ENCODE measurements at regions not wholly inside any gene's neighbourhood (a gene's known extent, or its start where the extent isn't known, plus 50 kb on each side); places are given as distances from the start of the nearest gene placed in this dataset.

DNA sequence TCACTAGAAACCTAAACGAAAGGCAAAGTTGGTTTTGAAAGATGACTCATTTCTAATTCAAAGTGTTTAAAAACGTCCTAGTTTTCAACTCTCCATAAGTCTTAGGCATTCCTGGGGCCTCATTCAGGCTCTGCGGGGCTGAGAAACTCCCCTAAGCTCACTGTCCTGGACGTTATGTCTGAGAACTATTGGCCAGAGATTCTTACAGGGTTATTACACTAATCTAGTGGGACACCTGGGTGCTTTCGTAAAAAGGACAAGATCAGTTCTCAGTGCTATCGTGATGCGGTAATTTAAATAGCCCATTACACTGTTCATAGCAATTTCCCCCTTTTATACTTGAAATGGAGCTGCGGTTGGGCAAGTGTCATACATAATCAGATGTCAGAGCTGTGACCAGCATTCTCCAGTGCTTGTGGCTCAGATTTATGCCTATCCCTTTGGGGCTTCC, 280.9 kb downstream of the QKI start (continued):
- TF ChIP-seq ZGPAT (CRISPR knock-in tag; IDR thresholded peaks at IDR 0.05) (peak; percentile 9; the same call in 1 of the 2 replicates), KAT8 (CRISPR knock-in tag; IDR thresholded peaks at IDR 0.05) (no peak), FOSL2 (CRISPR knock-in tag; IDR thresholded peaks at IDR 0.05) (peak; percentile 57), CBX1 (IDR thresholded peaks at IDR 0.05; ENCODE audit: low read depth) (no peak), ESRRA (CRISPR knock-in tag; IDR thresholded peaks at IDR 0.05; ENCODE audit: low read depth) (no peak), ZBTB3 (CRISPR knock-in tag; IDR thresholded peaks at IDR 0.05; ENCODE audit: borderline replicate concordance, low read depth) (no peak), GZF1 (CRISPR knock-in tag; IDR thresholded peaks at IDR 0.05) (no peak), ZNF20 (CRISPR knock-in tag; IDR thresholded peaks at IDR 0.05) (no peak), KDM5B (CRISPR knock-in tag; IDR thresholded peaks at IDR 0.05; ENCODE audit: borderline replicate concordance) (no peak)
- TF ChIP-seq, protein P1, sequence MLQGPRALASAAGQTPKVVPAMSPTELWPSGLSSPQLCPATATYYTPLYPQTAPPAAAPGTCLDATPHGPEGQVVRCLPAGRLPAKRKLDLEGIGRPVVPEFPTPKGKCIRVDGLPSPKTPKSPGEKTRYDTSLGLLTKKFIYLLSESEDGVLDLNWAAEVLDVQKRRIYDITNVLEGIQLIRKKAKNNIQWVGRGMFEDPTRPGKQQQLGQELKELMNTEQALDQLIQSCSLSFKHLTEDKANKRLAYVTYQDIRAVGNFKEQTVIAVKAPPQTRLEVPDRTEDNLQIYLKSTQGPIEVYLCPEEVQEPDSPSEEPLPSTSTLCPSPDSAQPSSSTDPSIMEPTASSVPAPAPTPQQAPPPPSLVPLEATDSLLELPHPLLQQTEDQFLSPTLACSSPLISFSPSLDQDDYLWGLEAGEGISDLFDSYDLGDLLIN (CRISPR knock-in tag; IDR thresholded peaks at IDR 0.05; ENCODE audit: borderline replicate concordance) = no peak
- TF ChIP-seq, protein P2, sequence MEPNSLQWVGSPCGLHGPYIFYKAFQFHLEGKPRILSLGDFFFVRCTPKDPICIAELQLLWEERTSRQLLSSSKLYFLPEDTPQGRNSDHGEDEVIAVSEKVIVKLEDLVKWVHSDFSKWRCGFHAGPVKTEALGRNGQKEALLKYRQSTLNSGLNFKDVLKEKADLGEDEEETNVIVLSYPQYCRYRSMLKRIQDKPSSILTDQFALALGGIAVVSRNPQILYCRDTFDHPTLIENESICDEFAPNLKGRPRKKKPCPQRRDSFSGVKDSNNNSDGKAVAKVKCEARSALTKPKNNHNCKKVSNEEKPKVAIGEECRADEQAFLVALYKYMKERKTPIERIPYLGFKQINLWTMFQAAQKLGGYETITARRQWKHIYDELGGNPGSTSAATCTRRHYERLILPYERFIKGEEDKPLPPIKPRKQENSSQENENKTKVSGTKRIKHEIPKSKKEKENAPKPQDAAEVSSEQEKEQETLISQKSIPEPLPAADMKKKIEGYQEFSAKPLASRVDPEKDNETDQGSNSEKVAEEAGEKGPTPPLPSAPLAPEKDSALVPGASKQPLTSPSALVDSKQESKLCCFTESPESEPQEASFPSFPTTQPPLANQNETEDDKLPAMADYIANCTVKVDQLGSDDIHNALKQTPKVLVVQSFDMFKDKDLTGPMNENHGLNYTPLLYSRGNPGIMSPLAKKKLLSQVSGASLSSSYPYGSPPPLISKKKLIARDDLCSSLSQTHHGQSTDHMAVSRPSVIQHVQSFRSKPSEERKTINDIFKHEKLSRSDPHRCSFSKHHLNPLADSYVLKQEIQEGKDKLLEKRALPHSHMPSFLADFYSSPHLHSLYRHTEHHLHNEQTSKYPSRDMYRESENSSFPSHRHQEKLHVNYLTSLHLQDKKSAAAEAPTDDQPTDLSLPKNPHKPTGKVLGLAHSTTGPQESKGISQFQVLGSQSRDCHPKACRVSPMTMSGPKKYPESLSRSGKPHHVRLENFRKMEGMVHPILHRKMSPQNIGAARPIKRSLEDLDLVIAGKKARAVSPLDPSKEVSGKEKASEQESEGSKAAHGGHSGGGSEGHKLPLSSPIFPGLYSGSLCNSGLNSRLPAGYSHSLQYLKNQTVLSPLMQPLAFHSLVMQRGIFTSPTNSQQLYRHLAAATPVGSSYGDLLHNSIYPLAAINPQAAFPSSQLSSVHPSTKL (CRISPR knock-in tag; IDR thresholded peaks at IDR 0.05) = 0 out of 2 replicates have a peak, but pooled peaks have one; percentile 2
- TF ChIP-seq, protein P3, sequence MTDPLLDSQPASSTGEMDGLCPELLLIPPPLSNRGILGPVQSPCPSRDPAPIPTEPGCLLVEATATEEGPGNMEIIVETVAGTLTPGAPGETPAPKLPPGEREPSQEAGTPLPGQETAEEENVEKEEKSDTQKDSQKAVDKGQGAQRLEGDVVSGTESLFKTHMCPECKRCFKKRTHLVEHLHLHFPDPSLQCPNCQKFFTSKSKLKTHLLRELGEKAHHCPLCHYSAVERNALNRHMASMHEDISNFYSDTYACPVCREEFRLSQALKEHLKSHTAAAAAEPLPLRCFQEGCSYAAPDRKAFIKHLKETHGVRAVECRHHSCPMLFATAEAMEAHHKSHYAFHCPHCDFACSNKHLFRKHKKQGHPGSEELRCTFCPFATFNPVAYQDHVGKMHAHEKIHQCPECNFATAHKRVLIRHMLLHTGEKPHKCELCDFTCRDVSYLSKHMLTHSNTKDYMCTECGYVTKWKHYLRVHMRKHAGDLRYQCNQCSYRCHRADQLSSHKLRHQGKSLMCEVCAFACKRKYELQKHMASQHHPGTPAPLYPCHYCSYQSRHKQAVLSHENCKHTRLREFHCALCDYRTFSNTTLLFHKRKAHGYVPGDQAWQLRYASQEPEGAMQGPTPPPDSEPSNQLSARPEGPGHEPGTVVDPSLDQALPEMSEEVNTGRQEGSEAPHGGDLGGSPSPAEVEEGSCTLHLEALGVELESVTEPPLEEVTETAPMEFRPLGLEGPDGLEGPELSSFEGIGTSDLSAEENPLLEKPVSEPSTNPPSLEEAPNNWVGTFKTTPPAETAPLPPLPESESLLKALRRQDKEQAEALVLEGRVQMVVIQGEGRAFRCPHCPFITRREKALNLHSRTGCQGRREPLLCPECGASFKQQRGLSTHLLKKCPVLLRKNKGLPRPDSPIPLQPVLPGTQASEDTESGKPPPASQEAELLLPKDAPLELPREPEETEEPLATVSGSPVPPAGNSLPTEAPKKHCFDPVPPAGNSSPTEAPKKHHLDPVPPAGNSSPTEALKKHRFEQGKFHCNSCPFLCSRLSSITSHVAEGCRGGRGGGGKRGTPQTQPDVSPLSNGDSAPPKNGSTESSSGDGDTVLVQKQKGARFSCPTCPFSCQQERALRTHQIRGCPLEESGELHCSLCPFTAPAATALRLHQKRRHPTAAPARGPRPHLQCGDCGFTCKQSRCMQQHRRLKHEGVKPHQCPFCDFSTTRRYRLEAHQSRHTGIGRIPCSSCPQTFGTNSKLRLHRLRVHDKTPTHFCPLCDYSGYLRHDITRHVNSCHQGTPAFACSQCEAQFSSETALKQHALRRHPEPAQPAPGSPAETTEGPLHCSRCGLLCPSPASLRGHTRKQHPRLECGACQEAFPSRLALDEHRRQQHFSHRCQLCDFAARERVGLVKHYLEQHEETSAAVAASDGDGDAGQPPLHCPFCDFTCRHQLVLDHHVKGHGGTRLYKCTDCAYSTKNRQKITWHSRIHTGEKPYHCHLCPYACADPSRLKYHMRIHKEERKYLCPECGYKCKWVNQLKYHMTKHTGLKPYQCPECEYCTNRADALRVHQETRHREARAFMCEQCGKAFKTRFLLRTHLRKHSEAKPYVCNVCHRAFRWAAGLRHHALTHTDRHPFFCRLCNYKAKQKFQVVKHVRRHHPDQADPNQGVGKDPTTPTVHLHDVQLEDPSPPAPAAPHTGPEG (CRISPR knock-in tag; IDR thresholded peaks at IDR 0.05) = no peak

Measured in HepG2 (cell line).